B cell (primary cell): ENCODE measurements at regions not wholly inside any gene's neighbourhood (a gene's known extent, or its start where the extent isn't known, plus 50 kb on each side); places are given as distances from the start of the nearest gene placed in this dataset.

Experiments
- CTCF ChIP-seq: fragments of 200-600 bp; IDR thresholded peaks from one replicate; pipeline ENCODE4 v1.8.0; 2022; ENCODE audit warnings: antibody characterized with exemption, mild to moderate bottlenecking
- EZH2 ChIP-seq: IDR thresholded peaks from 2 replicates; pipeline ENCODE4 v1.6.1; 2012; ENCODE audit warnings: borderline replicate concordance, low read depth, mild to moderate bottlenecking, moderate library complexity, low read length; ENCODE audit not compliant: insufficient read depth, poor library complexity, severe bottlenecking

GRCh38 chr2:75294362-75294761 is 95.0 kb upstream of the TACR1 start:
- no peak for TF ChIP-seq EZH2
- TF ChIP-seq CTCF, result no peak
